GM20000 (cell line): ENCODE measurements at regions not wholly inside any gene's neighbourhood (a gene's known extent, or its start where the extent isn't known, plus 50 kb on each side); places are given as distances from the start of the nearest gene placed in this dataset.

ENCODE experiments used
- DNase-seq: peaks from one replicate; pipeline ENCODE4 v3.0.0; 2012; ENCODE audit warnings: low spot score
- TF ChIP-seq, protein P1 (sequence below): IDR thresholded peaks from 2 replicates; pipeline ENCODE4 v1.5.1; 2012; ENCODE audit warnings: mild to moderate bottlenecking, control low read depth; ENCODE audit errors: extremely low read depth, missing control alignments

GRCh38 chr9:115517335-115518075 lies 399.5 kb upstream of the TNC start:
- TF ChIP-seq, protein P1, sequence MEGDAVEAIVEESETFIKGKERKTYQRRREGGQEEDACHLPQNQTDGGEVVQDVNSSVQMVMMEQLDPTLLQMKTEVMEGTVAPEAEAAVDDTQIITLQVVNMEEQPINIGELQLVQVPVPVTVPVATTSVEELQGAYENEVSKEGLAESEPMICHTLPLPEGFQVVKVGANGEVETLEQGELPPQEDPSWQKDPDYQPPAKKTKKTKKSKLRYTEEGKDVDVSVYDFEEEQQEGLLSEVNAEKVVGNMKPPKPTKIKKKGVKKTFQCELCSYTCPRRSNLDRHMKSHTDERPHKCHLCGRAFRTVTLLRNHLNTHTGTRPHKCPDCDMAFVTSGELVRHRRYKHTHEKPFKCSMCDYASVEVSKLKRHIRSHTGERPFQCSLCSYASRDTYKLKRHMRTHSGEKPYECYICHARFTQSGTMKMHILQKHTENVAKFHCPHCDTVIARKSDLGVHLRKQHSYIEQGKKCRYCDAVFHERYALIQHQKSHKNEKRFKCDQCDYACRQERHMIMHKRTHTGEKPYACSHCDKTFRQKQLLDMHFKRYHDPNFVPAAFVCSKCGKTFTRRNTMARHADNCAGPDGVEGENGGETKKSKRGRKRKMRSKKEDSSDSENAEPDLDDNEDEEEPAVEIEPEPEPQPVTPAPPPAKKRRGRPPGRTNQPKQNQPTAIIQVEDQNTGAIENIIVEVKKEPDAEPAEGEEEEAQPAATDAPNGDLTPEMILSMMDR: no peak
- no peak for DNase-seq

DNA sequence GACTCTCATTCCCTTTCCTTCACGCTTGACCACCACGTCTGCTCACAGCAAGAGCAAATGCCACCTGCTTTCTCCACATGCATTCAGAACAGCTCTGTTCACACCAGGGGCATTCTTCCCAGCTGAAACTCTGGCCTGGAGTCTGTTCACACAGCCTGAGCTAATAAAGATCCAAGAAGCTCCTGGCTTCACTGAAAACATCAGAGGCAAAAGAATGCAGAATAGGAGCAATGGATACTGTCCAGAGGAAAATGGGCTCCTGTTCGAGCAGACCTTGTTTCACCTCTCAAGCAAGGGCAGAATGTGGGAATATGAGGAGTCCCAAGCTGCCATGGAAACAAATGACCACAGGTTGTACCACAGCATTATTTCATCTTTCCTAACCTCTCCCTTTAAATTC lies 402.7 kb upstream of the TNC start:
- TF ChIP-seq, protein P1: no peak
- DNase-seq: no peak

DNA sequence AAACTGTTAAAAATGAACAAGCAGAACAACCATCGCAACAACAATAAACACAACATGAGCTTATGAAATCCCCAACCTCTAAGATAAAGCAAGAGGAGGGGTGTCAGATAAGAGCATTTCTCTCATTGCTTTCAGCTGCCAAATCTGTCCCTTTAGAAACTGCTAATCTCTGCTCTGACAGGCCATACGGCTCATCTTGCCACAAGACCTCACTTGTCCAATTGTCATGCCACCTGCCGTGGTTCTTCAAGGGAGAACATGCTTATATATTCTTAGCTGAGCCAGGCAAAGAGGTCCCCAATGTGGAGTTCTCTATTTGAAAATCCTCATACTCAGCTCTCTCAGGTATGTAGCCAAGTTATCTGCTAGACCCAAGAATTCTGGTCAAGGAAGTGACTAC lies 405.0 kb upstream of the TNC start:
- DNase-seq: no peak
- TF ChIP-seq, protein P1: no peak

DNA sequence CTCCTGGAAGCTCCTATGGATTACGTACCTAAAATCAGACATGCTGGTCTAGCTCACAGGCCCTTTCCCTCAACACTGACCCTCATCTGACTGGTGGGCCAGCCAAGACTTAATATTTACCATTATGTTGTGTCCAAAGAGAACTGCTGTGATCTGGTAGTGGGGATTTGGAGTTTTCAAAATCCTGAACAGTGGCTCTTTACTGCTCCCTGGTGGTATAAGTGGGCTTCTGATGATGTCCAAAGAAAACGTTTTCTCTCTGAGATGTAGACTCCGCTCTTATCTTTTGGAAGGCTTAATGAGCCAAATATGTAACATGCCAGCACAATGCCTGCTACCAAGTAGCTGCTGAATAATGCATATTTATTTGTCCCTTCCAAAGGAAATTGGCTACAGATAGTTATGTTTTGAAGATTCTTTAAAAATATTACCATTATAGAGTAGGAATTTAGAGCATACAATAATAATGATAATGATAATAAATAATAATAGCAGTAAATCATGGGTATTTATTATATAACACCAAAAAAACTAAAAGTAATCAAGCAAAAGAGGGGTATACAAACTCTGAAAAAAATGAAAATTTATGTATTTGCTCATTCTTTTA lies 406.6 kb upstream of the TNC start:
- TF ChIP-seq, protein P1: peak; percentile 49
- peak; percentile 44 for DNase-seq

- DNase-seq: no peak
- TF ChIP-seq, protein P1: no peak
Observed at GRCh38 chr9:115525111-115526058, 407.4 kb upstream of the TNC start.

DNA sequence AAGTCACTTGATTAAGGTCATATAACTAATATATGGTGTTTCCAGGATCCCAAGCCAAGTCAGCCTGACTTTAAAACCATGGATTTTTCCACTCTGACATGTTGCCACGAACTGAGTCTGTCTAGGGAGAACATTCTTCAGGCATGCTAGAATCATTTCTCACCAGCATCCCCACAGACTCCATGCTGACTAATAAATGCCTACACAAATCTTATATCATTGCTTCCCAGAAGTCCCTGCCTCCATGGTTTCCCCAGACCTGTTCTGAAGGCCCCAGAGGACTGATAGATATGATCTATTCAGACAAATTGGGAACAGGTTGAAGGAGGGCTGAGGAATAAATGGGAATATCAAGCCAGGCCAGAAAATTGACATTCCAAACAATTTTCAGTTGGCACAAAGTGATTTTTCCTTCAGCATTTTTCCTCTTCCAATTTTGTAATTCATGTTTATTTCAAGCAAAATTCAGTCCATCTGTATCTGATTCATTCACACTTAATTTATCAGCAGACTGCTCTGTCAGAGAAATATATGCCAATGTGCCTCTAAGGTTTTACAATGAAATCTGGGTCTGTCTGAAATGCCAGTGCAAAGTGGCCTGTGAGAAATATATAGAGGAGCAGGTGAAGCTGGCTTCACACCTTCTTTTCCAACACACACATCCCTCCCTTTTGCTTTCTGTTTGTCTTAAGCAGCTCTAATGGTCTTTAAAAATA lies 413.6 kb upstream of the TNC start:
- DNase-seq: no peak
- TF ChIP-seq, protein P1: no peak

DNA sequence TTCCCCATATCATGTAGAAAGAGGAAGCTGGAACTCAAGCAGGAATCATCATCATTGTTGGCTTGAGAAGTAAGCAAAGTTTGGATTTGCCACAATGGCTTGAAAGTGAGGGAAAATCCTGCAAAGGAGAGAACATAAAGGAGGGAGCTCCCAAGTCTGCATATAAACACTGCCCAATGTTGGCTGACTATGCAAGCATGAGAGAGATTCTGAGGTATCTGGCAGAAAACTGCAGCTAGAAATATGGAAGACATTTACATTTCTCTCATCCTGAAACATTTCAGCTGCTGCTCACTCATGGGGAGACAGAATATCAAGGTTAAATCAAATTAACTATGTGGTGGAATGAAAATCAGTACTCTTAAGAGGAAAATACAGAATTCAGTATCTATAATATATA lies 415.6 kb upstream of the TNC start:
- TF ChIP-seq, protein P1: no peak

More for the DNA sequence above, 415.6 kb upstream of the TNC start:
- no peak for DNase-seq
